ENCODE measurements at regions not wholly inside any gene's neighbourhood (a gene's known extent, or its start where the extent isn't known, plus 50 kb on each side); places are given as distances from the start of the nearest gene placed in this dataset.

DNA sequence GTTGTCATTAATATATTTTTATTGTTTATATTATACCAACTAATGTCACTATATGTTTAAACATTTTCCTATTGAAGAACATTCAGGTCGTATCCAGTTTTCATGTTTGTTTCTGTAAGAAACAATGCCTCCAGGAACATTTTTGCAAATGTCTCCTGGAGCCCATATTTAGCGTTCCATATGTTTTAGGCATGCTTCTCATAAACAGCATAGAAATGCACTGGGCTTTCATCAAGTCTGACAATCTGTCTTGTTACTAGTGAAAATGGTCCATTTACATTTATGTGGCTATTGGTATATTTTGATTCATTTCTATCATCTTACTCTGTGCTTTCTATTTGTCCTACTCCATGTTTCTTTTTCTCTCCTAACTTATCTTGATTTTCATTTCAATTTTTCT, 431.7 kb downstream of the TFAP2A start:
- intact Hi-C loops (cut with DNase I; ENCODE audit: low total_unique reads), result no loop called here
- H3K27ac ChIP-seq, result no peak overlapping the region
- WGBS, 5 donors, result 86 to 89% (median 87%) methylated on average over 2 of the region's 2 CpGs

DNA sequence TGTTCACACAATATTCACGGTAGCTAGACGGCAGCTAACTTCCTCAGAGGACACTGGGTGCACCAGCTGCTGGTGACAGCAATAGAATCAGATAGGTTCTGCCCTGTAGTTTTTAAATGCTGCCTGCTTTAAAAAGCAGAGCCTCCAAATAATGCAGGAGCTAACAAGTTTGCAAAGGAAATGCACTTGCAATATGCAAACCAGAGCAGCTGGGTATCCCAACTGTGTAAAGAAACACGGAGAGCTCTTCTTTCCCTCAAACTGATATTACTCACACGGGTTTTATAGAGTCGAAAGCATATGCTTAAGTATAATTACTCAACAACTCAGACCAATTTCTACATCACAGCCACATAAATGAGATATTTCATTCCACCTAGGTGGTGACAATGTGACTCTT, 432.7 kb downstream of the TFAP2A start:
- intact Hi-C loops (cut with DNase I; ENCODE audit: low total_unique reads), result no loop called here
- H3K36me3 ChIP-seq, result no peaks in the 10 kb centered on the region
- H3K27me3 ChIP-seq (replicated peaks in 1 of 7), result no peaks in the 10 kb centered on the region
- TF ChIP-seq, protein P1, sequence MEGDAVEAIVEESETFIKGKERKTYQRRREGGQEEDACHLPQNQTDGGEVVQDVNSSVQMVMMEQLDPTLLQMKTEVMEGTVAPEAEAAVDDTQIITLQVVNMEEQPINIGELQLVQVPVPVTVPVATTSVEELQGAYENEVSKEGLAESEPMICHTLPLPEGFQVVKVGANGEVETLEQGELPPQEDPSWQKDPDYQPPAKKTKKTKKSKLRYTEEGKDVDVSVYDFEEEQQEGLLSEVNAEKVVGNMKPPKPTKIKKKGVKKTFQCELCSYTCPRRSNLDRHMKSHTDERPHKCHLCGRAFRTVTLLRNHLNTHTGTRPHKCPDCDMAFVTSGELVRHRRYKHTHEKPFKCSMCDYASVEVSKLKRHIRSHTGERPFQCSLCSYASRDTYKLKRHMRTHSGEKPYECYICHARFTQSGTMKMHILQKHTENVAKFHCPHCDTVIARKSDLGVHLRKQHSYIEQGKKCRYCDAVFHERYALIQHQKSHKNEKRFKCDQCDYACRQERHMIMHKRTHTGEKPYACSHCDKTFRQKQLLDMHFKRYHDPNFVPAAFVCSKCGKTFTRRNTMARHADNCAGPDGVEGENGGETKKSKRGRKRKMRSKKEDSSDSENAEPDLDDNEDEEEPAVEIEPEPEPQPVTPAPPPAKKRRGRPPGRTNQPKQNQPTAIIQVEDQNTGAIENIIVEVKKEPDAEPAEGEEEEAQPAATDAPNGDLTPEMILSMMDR (IDR thresholded peaks at IDR 0.05 in 8 of 11, conservative IDR thresholded peaks at IDR 0.05 in 3 of 11), result no peak
- TF ChIP-seq POLR2A (IDR thresholded peaks at IDR 0.05) (no peak), POLR2AphosphoS5 (IDR thresholded peaks at IDR 0.05) (no peak)
- no peak overlapping the region for H3K27ac ChIP-seq
- WGBS, 5 donors, result 66 to 81% (median 74%) methylated on average over 5 of the region's 5 CpGs
- H3K4me3 ChIP-seq, result no peak overlapping the region
- peaks cover 0 to 6% (median 0%) of the 10 kb centered on the region in 8 donors for H3K9me3 ChIP-seq
- DNase-seq, result no peak
- H3K4me1 ChIP-seq, result no peaks in the 10 kb centered on the region

More for the DNA sequence above, 431.7 kb downstream of the TFAP2A start:
- TF ChIP-seq POLR2A (IDR thresholded peaks at IDR 0.05) (no peak), POLR2AphosphoS5 (IDR thresholded peaks at IDR 0.05) (no peak)
- TF ChIP-seq, protein P1 (IDR thresholded peaks at IDR 0.05 in 8 of 11, conservative IDR thresholded peaks at IDR 0.05 in 3 of 11), result no peak
- Histone ChIP-seq H3K4me1 (no peaks in the 10 kb centered on the region), H3K36me3 (no peaks in the 10 kb centered on the region), H3K9me3 (peaks cover 0 to 6% (median 0%) of the 10 kb centered on the region in 8 donors), H3K4me3 (no peak overlapping the region), H3K27me3 (replicated peaks in 1 of 7) (no peaks in the 10 kb centered on the region)
- DNase-seq, result no peak

DNA sequence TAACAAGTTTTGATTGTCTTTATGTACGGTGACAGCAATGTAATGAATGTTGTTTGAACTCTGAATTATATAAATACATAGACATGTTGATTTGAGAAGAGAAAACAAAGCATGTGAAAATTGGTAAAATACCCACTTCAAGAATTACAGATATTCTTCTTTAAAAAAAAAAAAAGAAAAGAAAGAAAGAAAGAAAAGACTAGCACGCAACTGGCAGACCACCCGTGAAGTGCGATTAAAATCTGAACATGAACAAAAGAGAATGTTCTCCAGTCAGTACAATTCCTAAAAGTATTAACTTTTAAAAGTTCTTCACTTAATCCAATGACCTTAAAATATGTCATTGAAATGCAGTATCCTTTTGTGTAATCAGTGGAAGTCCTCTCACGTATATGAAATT, 434.9 kb downstream of the TFAP2A start:
- Histone ChIP-seq H3K9me3 (peaks cover 0 to 6% (median 0%) of the 10 kb centered on the region in 8 donors), H3K27me3 (replicated peaks in 1 of 7) (no peaks in the 10 kb centered on the region), H3K36me3 (no peaks in the 10 kb centered on the region), H3K4me1 (no peaks in the 10 kb centered on the region), H3K4me3 (no peak overlapping the region), H3K27ac (no peak overlapping the region)
- intact Hi-C loops (cut with DNase I; ENCODE audit: low total_unique reads), result no loop called here
- no peak for TF ChIP-seq POLR2AphosphoS5 (IDR thresholded peaks at IDR 0.05)
- TF ChIP-seq, protein P1 (IDR thresholded peaks at IDR 0.05 in 8 of 11, conservative IDR thresholded peaks at IDR 0.05 in 3 of 11), result no peak
- no peak for TF ChIP-seq POLR2A (IDR thresholded peaks at IDR 0.05)
- 87 to 98% (median 95%) methylated on average over 5 of the region's 5 CpGs for WGBS, 5 donors
- DNase-seq, result no peak

DNA sequence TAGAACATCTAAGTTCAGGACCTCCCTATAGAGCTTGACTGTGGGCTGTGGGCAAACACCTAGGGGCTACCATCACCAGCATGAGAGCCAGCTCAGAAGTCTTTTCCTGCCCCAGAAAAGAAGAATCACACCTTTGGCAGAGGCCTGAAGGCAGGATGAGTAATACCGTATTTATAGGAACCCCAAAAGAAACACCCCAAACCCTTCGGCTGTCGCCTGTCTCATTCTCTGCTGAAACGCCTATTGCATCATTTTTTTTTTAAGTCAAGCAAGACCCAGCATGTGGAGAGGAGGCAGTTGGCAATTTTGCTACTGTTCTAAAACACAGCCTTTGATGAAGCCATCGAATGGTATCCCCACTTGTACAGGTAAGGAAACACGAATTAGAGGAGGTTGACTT, 436.4 kb downstream of the TFAP2A start:
- no peak overlapping the region for H3K27ac ChIP-seq
- TF ChIP-seq POLR2AphosphoS5 (IDR thresholded peaks at IDR 0.05) (no peak), POLR2A (IDR thresholded peaks at IDR 0.05) (no peak)
- TF ChIP-seq, protein P1 (IDR thresholded peaks at IDR 0.05 in 8 of 11, conservative IDR thresholded peaks at IDR 0.05 in 3 of 11), result no peak
- 81 to 93% (median 86%) methylated on average over 6 of the region's 6 CpGs for WGBS, 5 donors
- no peak for DNase-seq
- H3K4me1 ChIP-seq, result no peaks in the 10 kb centered on the region
- no peaks in the 10 kb centered on the region for H3K27me3 ChIP-seq (replicated peaks in 1 of 7)
- H3K36me3 ChIP-seq, result no peaks in the 10 kb centered on the region
- no peaks in the 10 kb centered on the region for H3K9me3 ChIP-seq
- H3K4me3 ChIP-seq, result no peak overlapping the region
- intact Hi-C loops (cut with DNase I; ENCODE audit: low total_unique reads), result no loop called here

Data from spleen (tissue), 11 donors.